ENCODE measurements at regions not wholly inside any gene's neighbourhood (a gene's known extent, or its start where the extent isn't known, plus 50 kb on each side); places are given as distances from the start of the nearest gene placed in this dataset.

DNA sequence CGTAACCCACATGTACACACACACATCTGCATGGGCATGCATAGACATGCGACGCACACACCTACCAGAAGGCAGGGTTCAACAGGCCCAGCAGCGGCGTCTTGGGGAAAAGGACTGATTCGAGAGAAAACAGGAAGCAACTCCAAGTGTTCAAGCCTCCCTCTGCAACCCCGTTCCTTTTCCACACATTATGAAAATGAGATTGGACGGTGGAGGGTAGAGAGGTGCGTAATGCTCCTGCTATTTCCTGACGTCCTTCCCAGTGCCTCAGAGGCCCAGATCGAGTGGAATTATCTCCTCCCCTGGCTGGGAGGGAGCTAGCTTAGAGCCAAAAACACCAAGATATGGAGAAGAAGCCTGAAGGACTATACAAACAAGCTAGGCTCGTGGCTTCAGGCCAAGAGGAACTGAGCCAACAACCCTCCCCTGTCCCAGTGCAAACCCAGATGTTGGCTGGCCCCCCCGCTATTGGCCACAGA is 289.2 kb downstream of the MN1 start:
- intact Hi-C loops (cut with DNase I) = no loop called here
- no peaks in the 10 kb centered on the region for H3K9me3 ChIP-seq
- WGBS, 3 donors = 8 to 13% (median 9%) methylated on average over 13 of the region's 13 CpGs
- no peaks in the 10 kb centered on the region for H3K36me3 ChIP-seq
- H3K27me3 ChIP-seq = no peaks in the 10 kb centered on the region
- DNase-seq = peak; percentile 90 to 97 (median 96)
- TF ChIP-seq POLR2A (IDR thresholded peaks at IDR 0.05) (no peak), EP300 (IDR thresholded peaks at IDR 0.05) (no peak)
- TF ChIP-seq, protein P1, sequence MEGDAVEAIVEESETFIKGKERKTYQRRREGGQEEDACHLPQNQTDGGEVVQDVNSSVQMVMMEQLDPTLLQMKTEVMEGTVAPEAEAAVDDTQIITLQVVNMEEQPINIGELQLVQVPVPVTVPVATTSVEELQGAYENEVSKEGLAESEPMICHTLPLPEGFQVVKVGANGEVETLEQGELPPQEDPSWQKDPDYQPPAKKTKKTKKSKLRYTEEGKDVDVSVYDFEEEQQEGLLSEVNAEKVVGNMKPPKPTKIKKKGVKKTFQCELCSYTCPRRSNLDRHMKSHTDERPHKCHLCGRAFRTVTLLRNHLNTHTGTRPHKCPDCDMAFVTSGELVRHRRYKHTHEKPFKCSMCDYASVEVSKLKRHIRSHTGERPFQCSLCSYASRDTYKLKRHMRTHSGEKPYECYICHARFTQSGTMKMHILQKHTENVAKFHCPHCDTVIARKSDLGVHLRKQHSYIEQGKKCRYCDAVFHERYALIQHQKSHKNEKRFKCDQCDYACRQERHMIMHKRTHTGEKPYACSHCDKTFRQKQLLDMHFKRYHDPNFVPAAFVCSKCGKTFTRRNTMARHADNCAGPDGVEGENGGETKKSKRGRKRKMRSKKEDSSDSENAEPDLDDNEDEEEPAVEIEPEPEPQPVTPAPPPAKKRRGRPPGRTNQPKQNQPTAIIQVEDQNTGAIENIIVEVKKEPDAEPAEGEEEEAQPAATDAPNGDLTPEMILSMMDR (IDR thresholded peaks at IDR 0.05) = no peak
- no peak overlapping the region for H3K4me3 ChIP-seq
- H3K4me1 ChIP-seq (ENCODE audit: insufficient read depth) = peaks cover 8% of the 10 kb centered on the region
- H3K27ac ChIP-seq = peak overlapping the region in 1 of 2 donors; percentile 81

DNA sequence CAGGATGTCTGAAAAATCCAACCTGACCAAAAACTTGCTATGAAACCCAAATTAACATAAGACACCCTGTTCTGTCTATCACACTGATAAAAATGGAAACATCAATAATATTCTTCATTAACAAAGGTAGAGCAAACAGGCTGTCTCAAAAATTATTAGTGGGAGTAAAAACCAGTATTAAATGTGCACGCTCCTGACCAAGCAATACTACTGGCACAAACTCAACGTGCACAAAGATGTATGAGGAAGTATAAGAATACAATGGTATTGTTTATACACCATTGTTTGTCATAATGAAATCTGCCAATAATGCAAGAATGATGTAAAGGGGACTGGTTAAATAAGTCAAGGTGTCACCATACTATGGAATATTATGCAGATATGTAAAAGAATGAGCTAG is 288.5 kb downstream of the MN1 start:
- Histone ChIP-seq H3K36me3 (no peaks in the 10 kb centered on the region), H3K4me3 (no peak overlapping the region), H3K27ac (no peak overlapping the region), H3K9me3 (no peaks in the 10 kb centered on the region), H3K4me1 (ENCODE audit: insufficient read depth) (peaks cover 8% of the 10 kb centered on the region), H3K27me3 (no peaks in the 10 kb centered on the region)
- no peak for TF ChIP-seq POLR2A (IDR thresholded peaks at IDR 0.05)
- TF ChIP-seq, protein P1 (IDR thresholded peaks at IDR 0.05) = no peak
- TF ChIP-seq EP300 (IDR thresholded peaks at IDR 0.05) = no peak
- no peak for DNase-seq
- WGBS, 3 donors = 12 to 25% (median 14%) methylated on average over 2 of the region's 2 CpGs
- intact Hi-C loops (cut with DNase I) = no loop called here

DNA sequence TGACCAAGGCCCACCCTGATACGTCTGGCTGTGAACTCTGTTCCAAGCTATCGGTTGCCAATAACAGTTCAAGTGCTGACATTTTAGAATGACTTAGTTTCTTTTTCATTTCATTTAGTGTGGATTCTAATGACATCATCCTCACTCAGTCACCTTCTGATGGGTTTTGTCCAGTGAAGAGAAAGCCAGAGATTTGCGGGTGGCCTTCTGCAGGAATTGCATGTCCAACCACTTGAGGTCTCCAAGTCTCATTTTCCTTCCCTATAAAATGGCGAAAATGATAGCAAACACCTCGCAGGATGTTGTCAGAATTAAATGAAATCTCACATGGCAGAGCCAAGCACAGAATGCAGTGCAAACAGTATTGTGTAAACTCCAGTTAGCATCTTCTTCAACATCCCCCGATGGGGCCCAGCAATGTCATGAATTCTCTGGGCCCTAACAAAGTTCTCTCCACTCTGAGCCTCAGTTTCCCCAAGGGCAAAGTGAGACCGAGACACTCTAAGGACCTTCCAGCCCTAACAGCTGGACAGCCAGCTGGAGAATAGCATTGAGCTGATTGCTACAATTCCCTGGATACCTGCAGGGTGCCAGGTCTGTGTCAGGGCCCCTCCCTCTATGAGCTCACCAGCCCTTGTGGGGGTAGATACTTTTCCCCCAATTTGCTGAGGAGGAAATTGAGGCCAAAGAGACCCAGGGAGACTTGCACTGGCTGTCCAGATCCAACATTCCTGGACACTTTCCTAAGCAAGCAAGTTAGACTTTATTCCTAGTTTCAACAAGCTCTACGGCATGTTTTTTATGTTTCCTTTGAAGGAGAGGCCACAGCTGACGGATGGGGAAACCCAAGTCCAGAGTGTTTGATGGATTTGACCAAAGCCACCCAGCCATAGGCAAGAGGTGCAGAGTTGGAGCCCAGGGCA is 286.7 kb downstream of the MN1 start:
- H3K27ac ChIP-seq = peak overlapping the region in 1 of 2 donors; percentile 30
- no peaks in the 10 kb centered on the region for H3K27me3 ChIP-seq
- no peaks in the 10 kb centered on the region for H3K9me3 ChIP-seq
- WGBS, 3 donors = 64 to 73% (median 70%) methylated on average over 9 of the region's 9 CpGs
- intact Hi-C loops (cut with DNase I) = no loop called here
- peak in 1 of 5 donors; percentile 36 for DNase-seq
- H3K36me3 ChIP-seq = no peaks in the 10 kb centered on the region
- TF ChIP-seq EP300 (IDR thresholded peaks at IDR 0.05) (no peak), POLR2A (IDR thresholded peaks at IDR 0.05) (no peak)
- TF ChIP-seq, protein P1 (IDR thresholded peaks at IDR 0.05) = no peak
- H3K4me3 ChIP-seq = no peak overlapping the region
- H3K4me1 ChIP-seq (ENCODE audit: insufficient read depth) = peaks cover 15% of the 10 kb centered on the region

DNA sequence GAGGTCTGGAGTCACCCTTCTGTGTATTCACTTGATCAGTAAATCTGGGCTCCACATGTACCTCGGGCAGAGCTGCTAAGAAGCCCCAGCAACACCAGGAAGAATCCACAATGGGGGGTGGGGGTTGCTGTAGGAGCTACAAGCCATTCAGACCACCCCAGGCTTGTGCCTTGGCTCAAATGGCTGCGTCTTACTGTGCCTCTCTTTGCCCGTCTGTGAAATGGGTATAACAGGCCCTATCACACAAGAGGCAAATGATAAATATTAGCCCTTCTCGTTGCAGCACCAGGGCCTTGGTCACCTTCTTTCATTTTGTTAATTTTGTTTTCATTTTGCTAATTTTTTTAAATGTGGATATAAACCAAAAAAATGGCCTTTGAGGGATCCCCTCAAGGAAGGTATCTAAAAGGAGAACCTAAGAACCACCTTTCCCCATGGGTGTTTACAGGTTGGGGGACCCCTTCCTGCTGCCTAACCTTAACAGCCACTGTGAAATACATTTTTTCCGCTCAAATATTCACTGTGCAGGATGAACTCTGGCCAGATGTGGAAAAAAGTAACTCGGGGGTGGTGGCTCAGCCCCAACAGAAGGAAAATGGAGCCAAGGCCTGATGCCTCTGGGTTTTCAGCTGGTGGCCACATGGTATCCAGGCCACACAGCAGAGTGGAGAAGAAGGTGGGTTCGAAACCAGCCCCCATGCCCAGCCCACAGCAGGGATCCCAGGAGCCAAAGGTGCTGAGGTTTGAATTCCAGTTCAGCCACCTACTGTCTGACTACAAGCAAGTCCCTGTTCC is 284.0 kb downstream of the MN1 start:
- DNase-seq = no peak
- Histone ChIP-seq H3K9me3 (no peaks in the 10 kb centered on the region), H3K27ac (no peak overlapping the region), H3K36me3 (no peaks in the 10 kb centered on the region), H3K4me1 (ENCODE audit: insufficient read depth) (peaks cover 12% of the 10 kb centered on the region), H3K4me3 (no peak overlapping the region), H3K27me3 (no peaks in the 10 kb centered on the region)
- intact Hi-C loops (cut with DNase I) = no loop called here
- TF ChIP-seq, protein P1 (IDR thresholded peaks at IDR 0.05) = no peak
- TF ChIP-seq EP300 (IDR thresholded peaks at IDR 0.05) (no peak), POLR2A (IDR thresholded peaks at IDR 0.05) (no peak)
- WGBS, 3 donors = 74 to 83% (median 80%) methylated on average over 7 of the region's 7 CpGs
